ENCODE measurements at regions not wholly inside any gene's neighbourhood (a gene's known extent, or its start where the extent isn't known, plus 50 kb on each side); places are given as distances from the start of the nearest gene placed in this dataset.

DNA sequence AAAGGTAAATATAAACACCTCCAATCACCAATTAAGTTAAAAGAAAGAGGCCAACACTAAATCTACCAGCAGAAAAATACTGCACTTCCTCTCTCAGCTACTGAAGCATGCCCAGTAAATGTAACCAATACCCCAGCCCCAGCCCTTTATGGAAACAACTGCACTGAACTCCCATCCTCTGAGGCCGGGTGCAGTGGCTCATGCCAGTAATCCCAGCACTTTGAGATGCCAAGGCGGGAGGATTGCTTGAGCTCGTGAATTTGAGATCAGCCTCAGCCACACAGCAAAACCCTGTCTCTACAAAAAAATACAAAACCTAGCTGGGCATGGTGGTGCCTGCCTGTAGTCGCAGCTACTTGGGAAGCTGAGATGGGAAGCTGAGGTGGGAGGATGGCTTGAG lies 221.6 kb upstream of the SOX21 start:
- DNase-seq (ENCODE audit: low spot score): no peak
- H4K20me1 ChIP-seq (ENCODE audit: low read depth): no peaks in the 10 kb centered on the region
- no peak overlapping the region for H3K4me2 ChIP-seq
- Mint-ChIP-seq H3K36me3 (no peaks in the 10 kb centered on the region), H3K27me3 (ENCODE audit: insufficient read depth, low read depth) (no peaks in the 10 kb centered on the region), H3K4me1 (no peaks in the 10 kb centered on the region), H3K4me3 (no peak overlapping the region), H3K27ac (no peak overlapping the region), H3K9me3 (peaks cover 16% of the 10 kb centered on the region)
- TF ChIP-seq, protein P1, sequence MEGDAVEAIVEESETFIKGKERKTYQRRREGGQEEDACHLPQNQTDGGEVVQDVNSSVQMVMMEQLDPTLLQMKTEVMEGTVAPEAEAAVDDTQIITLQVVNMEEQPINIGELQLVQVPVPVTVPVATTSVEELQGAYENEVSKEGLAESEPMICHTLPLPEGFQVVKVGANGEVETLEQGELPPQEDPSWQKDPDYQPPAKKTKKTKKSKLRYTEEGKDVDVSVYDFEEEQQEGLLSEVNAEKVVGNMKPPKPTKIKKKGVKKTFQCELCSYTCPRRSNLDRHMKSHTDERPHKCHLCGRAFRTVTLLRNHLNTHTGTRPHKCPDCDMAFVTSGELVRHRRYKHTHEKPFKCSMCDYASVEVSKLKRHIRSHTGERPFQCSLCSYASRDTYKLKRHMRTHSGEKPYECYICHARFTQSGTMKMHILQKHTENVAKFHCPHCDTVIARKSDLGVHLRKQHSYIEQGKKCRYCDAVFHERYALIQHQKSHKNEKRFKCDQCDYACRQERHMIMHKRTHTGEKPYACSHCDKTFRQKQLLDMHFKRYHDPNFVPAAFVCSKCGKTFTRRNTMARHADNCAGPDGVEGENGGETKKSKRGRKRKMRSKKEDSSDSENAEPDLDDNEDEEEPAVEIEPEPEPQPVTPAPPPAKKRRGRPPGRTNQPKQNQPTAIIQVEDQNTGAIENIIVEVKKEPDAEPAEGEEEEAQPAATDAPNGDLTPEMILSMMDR (IDR thresholded peaks at IDR 0.05): no peak
- no peak for TF ChIP-seq EZH2 (IDR thresholded peaks at IDR 0.05)
- no peak for TF ChIP-seq EZH2phosphoT487 (IDR thresholded peaks at IDR 0.05)
- no peaks in the 10 kb centered on the region for H3K36me3 ChIP-seq
- H3K9me3 ChIP-seq (ENCODE audit: low read depth): peaks cover 4% of the 10 kb centered on the region
- no peaks in the 10 kb centered on the region for H3K79me2 ChIP-seq (ENCODE audit: low read depth)
- no peak overlapping the region for H3K4me3 ChIP-seq
- H3K9ac ChIP-seq: no peak overlapping the region
- no peaks in the 10 kb centered on the region for H3F3A ChIP-seq (ENCODE audit: low read depth)
- peaks cover 13% of the 10 kb centered on the region for H3K4me1 ChIP-seq
- H3K27me3 ChIP-seq: no peaks in the 10 kb centered on the region
- H3K27ac ChIP-seq: no peak overlapping the region
- H2AFZ ChIP-seq (replicated peaks): no peak overlapping the region

DNA sequence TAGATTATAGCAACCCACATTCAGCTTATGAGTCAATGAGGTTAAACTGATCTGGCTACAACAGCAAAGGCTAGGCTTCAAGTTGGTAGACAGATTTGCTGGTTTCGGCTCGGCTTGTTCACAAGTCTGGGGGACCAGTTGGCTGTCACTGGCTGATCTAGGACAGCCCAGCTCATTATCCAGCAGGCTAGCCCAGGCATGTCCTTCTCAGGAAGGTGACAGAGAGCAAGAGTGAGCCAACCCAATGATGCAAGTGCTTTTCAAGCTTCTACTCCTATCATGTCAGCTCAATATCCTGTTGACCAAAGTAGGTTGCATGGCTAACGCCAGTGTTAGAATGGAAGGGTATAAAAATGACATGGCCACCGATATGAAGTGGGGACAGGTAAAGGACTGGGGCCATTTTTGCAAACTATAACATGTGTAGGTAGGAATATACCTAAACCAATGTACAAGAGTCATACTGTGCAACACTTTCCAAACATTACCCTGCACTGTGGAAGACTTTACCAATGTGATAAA lies 220.9 kb upstream of the SOX21 start:
- H3K9me3 ChIP-seq (ENCODE audit: low read depth): peaks cover 4% of the 10 kb centered on the region
- no peaks in the 10 kb centered on the region for H3K4me1 Mint-ChIP-seq
- H3K9ac ChIP-seq: no peak overlapping the region
- H3K9me3 Mint-ChIP-seq: peaks cover 16% of the 10 kb centered on the region
- H4K20me1 ChIP-seq (ENCODE audit: low read depth): no peaks in the 10 kb centered on the region
- no peak overlapping the region for H3K4me2 ChIP-seq
- H3K36me3 Mint-ChIP-seq: no peaks in the 10 kb centered on the region
- no peaks in the 10 kb centered on the region for H3K79me2 ChIP-seq (ENCODE audit: low read depth)
- H3K27ac Mint-ChIP-seq: no peak overlapping the region
- H3K36me3 ChIP-seq: no peaks in the 10 kb centered on the region
- H3F3A ChIP-seq (ENCODE audit: low read depth): no peaks in the 10 kb centered on the region
- no peaks in the 10 kb centered on the region for H3K27me3 ChIP-seq
- no peaks in the 10 kb centered on the region for H3K27me3 Mint-ChIP-seq (ENCODE audit: insufficient read depth, low read depth)
- H3K4me1 ChIP-seq: peaks cover 7% of the 10 kb centered on the region
- DNase-seq (ENCODE audit: low spot score): no peak
- H2AFZ ChIP-seq (replicated peaks): no peak overlapping the region
- H3K4me3 ChIP-seq: no peak overlapping the region
- TF ChIP-seq, protein P1 (IDR thresholded peaks at IDR 0.05): no peak
- TF ChIP-seq EZH2 (IDR thresholded peaks at IDR 0.05) (no peak), EZH2phosphoT487 (IDR thresholded peaks at IDR 0.05) (no peak)
- H3K27ac ChIP-seq: no peak overlapping the region
- H3K4me3 Mint-ChIP-seq: no peak overlapping the region

DNA sequence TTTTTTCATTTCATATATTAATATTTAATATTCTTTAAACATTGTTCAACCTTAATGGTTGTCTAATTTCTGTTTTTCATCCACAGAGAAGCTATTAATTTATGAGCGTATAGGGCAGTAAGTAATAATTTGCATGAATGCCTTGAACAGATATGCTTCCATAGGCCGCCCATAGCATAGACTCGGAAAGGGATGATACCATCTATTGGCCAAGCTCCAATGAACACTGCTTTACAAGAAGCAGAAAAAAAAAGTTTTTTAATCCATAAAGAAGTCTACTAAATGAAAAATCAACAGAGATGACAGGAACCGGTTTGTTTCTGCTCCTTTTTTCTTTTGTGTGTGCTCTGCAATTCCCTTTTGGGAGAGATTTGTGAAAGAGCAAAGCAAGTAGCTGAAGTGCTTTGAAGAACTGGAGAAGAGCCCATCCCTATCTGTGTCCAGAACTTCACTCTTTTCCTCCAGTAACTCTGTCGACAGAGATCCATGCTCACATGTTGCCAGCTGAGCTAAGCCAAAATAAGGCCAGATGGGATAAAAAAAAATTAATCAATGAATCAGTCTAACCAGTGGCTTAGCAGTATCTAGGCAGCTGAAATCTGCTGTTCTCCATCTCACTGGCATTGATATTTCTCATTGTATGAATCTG lies 215.9 kb upstream of the SOX21 start:
- H3K36me3 ChIP-seq: no peaks in the 10 kb centered on the region
- no peak overlapping the region for H3K4me2 ChIP-seq
- no peaks in the 10 kb centered on the region for H3K27me3 ChIP-seq
- no peaks in the 10 kb centered on the region for H3K9me3 ChIP-seq (ENCODE audit: low read depth)
- no peaks in the 10 kb centered on the region for H3K4me1 ChIP-seq
- Mint-ChIP-seq H3K27ac (no peak overlapping the region), H3K9me3 (peaks cover 8% of the 10 kb centered on the region), H3K27me3 (ENCODE audit: insufficient read depth, low read depth) (peaks cover 3% of the 10 kb centered on the region), H3K4me1 (no peaks in the 10 kb centered on the region), H3K36me3 (no peaks in the 10 kb centered on the region), H3K4me3 (no peak overlapping the region)
- H3K79me2 ChIP-seq (ENCODE audit: low read depth): no peaks in the 10 kb centered on the region
- H2AFZ ChIP-seq (replicated peaks): no peak overlapping the region
- H3K27ac ChIP-seq: no peak overlapping the region
- no peaks in the 10 kb centered on the region for H3F3A ChIP-seq (ENCODE audit: low read depth)
- no peak for DNase-seq (ENCODE audit: low spot score)
- TF ChIP-seq EZH2phosphoT487 (IDR thresholded peaks at IDR 0.05): no peak
- TF ChIP-seq EZH2 (IDR thresholded peaks at IDR 0.05): no peak
- TF ChIP-seq, protein P1 (IDR thresholded peaks at IDR 0.05): no peak
- no peaks in the 10 kb centered on the region for H4K20me1 ChIP-seq (ENCODE audit: low read depth)
- no peak overlapping the region for H3K9ac ChIP-seq
- no peak overlapping the region for H3K4me3 ChIP-seq

Data from neural progenitor cell (in vitro differentiated cells).